GM19239 (cell line): ENCODE measurements at regions not wholly inside any gene's neighbourhood (a gene's known extent, or its start where the extent isn't known, plus 50 kb on each side); places are given as distances from the start of the nearest gene placed in this dataset.

Experiments used
- DNase-seq: peaks from one replicate; pipeline ENCODE4 v3.0.0; 2011; ENCODE audit warnings: low spot score; ENCODE audit not compliant: insufficient read length
- FAIRE-seq: peaks from 2 replicates; lab custom pipeline; 2011; peaks lifted over from hg19 to GRCh38; lab: Jason Lieb, UNC

DNA sequence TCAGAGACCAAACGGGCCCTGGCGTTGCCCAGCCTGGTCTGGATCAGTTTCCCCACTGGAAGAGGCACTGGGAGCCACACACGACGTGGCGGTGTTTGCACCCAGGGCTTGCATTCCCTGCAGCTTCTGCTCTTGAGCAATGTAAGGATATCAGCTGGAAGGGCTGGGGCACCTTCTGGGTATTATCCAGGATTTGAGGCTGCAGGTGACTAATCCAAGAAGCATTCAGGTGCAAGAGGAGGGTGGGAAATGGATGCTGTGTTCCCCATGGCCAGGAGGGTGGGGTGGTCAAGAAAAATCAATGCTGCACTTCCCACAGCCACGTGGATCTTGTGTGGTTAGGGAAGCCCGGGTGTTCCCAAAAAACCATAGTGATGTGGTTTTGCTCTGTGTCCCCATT, 430.9 kb downstream of the IRX2 start:
- FAIRE-seq (no peak), DNase-seq (no peak)

DNA sequence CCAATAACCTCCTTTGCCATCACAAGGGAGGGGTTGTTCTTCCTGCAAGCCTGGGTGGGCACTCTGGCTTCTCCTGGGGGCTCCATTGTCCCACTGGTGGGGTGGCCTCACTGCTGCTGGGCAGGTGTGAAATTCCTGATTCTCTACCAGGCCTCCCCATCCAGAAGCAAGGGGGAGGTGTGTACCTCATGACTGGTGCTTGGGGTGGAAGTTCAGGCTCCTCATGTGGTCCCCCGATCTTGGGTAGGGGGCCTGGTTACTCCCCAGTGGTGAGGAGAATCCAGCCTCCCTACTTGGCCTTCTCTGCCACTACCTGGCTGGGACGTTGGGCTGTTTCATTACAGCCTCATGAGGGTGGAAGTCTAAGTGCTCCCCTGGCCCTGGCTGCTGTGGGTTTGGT, 433.9 kb downstream of the IRX2 start:
- FAIRE-seq, result no peak
- no peak for DNase-seq

DNA sequence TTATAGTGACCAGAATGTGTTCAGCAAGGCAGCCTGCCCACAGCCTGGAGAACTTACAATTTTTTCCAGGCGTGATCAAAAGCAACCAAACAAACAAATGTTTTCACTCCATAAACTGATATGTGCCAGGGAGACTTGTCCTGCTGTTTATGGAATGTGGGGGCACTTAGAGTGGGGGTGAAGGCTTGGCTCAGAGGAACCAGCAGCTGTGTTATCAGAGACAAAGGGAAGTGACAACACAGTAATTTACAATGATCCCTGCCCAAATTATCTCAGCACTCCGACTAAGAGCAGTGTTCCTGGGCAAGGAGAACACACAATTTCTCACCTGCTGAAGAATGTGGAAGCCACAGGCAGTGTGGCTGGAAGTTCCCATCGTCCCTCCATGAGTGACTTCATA, 429.1 kb upstream of the IRX4 start:
- FAIRE-seq, result no peak
- no peak for DNase-seq

DNA sequence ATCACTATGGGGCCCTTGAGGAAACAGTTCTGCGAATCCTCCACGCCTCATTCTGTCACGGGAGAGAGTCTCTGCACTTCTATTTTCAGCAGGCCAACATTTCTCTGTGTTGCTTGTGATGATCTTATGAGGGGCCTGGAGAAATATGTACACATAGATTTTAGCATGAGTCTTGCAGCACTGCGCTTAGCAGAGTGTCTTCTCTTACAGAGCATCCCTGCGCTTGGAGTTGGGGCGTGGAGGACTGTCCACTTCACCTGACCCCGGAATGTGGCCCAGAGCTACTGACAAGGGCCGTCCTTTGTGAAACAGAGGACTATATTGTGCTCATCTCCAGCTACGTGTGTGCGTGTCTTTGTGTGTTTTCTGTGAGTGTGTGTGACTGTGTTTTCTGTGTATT, 428.2 kb upstream of the IRX4 start:
- no peak for DNase-seq
- FAIRE-seq, result no peak

GRCh38 chr5:2307631-2308030, 424.9 kb upstream of the IRX4 start:
- FAIRE-seq, result no peak
- DNase-seq, result no peak

DNA sequence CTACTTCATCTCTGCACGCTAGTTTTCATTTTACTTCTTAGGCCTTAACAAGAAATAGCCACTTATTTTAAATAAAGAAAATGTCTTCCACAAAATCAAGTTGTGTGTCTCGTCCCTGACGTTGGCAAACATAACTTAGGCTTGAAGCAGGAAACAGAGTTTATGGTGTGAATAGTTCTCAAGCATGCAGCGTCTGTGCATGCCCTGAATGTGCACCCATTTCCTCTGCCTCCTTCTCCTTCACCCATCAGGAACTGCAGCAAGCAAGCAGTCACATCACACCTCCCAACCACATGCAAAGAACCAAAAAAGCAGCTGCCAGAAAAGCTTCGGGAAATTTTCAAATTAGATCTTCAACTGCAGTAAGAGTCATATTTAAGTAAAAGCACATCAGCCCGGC, 424.0 kb upstream of the IRX4 start:
- DNase-seq (no peak), FAIRE-seq (no peak)

GRCh38 chr5:2303431-2304100, 420.8 kb upstream of the IRX4 start:
- DNase-seq (no peak), FAIRE-seq (no peak)

GRCh38 chr5:2302169-2302568, 419.4 kb upstream of the IRX4 start:
- no peak for DNase-seq
- FAIRE-seq, result no peak

GRCh38 chr5:2300861-2301574, 418.3 kb upstream of the IRX4 start:
- DNase-seq (no peak), FAIRE-seq (no peak)

- FAIRE-seq (no peak), DNase-seq (no peak)
Measured at GRCh38 chr5:2300421-2300820, 417.7 kb upstream of the IRX4 start.

GRCh38 chr5:2299388-2300220, 416.9 kb upstream of the IRX4 start:
- FAIRE-seq (no peak), DNase-seq (no peak)

- FAIRE-seq (no peak), DNase-seq (no peak)
Measured at GRCh38 chr5:2298781-2299180, 416.1 kb upstream of the IRX4 start.

DNA sequence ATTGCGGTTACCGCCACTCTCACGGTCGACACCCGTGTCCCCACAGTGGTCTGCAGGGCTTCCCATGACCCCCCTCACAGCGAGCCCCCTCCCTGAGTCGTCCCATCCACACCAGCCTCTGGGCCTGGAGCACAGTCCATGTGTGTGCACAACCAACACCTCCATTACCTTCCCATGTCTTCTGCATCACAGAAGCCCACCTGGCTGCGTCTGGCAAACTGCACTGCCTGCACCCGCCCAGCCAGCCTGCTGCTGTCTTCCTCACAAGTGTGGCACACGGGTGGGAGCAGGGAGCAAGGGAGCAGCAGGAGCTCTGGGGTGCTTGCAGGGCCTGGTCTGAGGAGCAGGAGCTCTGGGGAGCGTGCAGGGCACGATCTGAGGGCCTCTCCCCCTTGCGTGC, 415.3 kb upstream of the IRX4 start:
- DNase-seq, result no peak
- no peak for FAIRE-seq

- FAIRE-seq, result no peak
Measured at GRCh38 chr5:2295476-2295875, 412.8 kb upstream of the IRX4 start.

GRCh38 chr5:2293906-2294305, 411.2 kb upstream of the IRX4 start:
- DNase-seq (no peak), FAIRE-seq (no peak)

More at GRCh38 chr5:2295476-2295875, 412.8 kb upstream of the IRX4 start:
- no peak for DNase-seq

GRCh38 chr5:2291146-2291840, 408.6 kb upstream of the IRX4 start:
- DNase-seq (no peak), FAIRE-seq (no peak)

- FAIRE-seq, result no peak
- no peak for DNase-seq
Measured at GRCh38 chr5:2289380-2289779, 406.7 kb upstream of the IRX4 start.

GRCh38 chr5:2288968-2289367, 406.2 kb upstream of the IRX4 start:
- DNase-seq (no peak), FAIRE-seq (no peak)

- FAIRE-seq (no peak), DNase-seq (no peak)
Measured at GRCh38 chr5:2288466-2288865, 405.7 kb upstream of the IRX4 start.

- DNase-seq (no peak), FAIRE-seq (no peak)
Measured at GRCh38 chr5:2286250-2286649, 403.5 kb upstream of the IRX4 start.

DNA sequence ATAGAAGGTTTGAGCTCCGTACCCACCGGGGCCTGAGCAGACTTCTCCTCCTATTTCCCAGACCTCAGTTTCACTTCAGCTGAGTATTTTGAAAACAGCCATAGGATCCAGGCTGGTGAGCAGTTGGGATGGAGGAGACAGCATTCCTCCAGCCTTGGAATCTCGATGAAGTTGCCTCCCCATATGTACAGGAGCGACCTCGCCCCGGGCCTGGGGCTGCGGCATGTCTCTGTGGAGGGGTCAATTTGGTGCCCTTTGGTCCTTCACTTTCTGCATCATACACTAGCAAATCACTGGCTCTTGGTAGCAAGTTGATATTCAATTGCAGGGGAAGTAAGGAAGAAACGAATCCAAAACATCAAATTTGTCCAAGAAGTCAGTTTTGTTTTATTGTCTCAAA, 402.0 kb upstream of the IRX4 start:
- no peak for FAIRE-seq
- DNase-seq, result no peak
